ENCODE measurements at regions not wholly inside any gene's neighbourhood (a gene's known extent, or its start where the extent isn't known, plus 50 kb on each side); places are given as distances from the start of the nearest gene placed in this dataset.

DNA sequence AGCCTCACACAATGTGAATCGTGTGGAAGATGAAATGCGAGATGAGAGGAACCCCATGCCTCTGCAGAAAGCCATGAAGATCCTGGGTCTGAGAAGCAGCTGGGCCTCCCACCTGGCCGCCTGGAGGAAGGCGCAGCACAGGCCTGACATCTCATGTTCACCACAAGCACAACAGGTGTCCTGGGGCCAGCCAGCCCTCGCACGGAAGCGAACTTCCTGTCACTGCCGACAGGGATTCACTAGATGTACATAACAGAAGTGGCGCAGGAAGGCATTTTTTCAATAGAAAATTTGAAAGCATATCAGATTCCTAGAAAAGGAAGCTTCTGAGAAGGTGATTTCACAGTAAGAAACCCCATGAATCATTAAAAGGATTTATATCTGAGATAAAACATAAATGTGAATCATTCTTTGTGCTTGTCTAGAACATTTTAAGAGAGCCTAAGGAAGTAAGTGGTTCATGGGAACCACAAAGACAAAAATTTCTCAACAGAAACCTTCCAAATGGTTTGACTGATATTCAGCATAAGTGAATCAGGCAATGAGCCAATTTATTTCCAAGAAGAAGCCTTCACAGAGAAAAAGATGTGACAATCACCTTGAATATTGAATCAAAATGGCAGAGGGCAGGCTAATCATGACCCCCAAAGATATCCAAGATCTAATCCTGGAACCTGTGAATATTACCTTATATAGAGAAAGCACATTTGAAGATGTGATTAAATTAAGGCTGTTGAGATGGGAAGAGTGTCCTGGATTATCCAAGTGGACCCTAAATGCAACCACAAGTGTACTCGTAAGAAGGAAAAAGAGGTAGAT is 311.9 kb downstream of the DUSP6 start:
- no peak overlapping the region for H3K4me3 Mint-ChIP-seq (ENCODE audit: unreplicated experiment)
- DNase-seq: no peak
- no peaks in the 10 kb centered on the region for H3K27me3 Mint-ChIP-seq (ENCODE audit: insufficient read depth, unreplicated experiment)
- H3K4me1 ChIP-seq: no peaks in the 10 kb centered on the region
- H3K27me3 ChIP-seq (replicated peaks; ENCODE audit: control insufficient read depth, insufficient read depth, low read length): no peaks in the 10 kb centered on the region
- H3K4me3 ChIP-seq (ENCODE audit: low read depth, low read length): no peak overlapping the region
- no peak overlapping the region for H3K27ac Mint-ChIP-seq (ENCODE audit: unreplicated experiment)
- BruUV-seq (replicated peaks): no TSS peak
- intact Hi-C loops (cut with micrococcal nuclease; ENCODE audit: unreplicated experiment): no loop called here
- no peaks in the 10 kb centered on the region for H3K9me3 ChIP-seq
- peaks cover 12% of the 10 kb centered on the region for H3K4me1 Mint-ChIP-seq (ENCODE audit: low read depth, unreplicated experiment)
- no peaks in the 10 kb centered on the region for H3K36me3 Mint-ChIP-seq (ENCODE audit: insufficient read depth, unreplicated experiment)
- CTCF ChIA-PET: no interaction called here
- TF ChIP-seq, protein P1, sequence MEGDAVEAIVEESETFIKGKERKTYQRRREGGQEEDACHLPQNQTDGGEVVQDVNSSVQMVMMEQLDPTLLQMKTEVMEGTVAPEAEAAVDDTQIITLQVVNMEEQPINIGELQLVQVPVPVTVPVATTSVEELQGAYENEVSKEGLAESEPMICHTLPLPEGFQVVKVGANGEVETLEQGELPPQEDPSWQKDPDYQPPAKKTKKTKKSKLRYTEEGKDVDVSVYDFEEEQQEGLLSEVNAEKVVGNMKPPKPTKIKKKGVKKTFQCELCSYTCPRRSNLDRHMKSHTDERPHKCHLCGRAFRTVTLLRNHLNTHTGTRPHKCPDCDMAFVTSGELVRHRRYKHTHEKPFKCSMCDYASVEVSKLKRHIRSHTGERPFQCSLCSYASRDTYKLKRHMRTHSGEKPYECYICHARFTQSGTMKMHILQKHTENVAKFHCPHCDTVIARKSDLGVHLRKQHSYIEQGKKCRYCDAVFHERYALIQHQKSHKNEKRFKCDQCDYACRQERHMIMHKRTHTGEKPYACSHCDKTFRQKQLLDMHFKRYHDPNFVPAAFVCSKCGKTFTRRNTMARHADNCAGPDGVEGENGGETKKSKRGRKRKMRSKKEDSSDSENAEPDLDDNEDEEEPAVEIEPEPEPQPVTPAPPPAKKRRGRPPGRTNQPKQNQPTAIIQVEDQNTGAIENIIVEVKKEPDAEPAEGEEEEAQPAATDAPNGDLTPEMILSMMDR (IDR thresholded peaks at IDR 0.05; ENCODE audit: insufficient read depth in 1 of 2, low read depth in 1 of 2, low read length in 1 of 2, severe bottlenecking in 1 of 2, unreplicated experiment in 1 of 2): no peak
- peaks cover 16% of the 10 kb centered on the region for H3K9me3 Mint-ChIP-seq (ENCODE audit: unreplicated experiment)
- POLR2A ChIA-PET: interaction anchor here (0.6 kb wide), 1 partner anchor 759 kb away, joined by 3 read pairs; no protein-coding TSS in a partner anchor
- no peaks in the 10 kb centered on the region for H3K36me3 ChIP-seq (ENCODE audit: control insufficient read depth, insufficient read depth, low read length)

DNA sequence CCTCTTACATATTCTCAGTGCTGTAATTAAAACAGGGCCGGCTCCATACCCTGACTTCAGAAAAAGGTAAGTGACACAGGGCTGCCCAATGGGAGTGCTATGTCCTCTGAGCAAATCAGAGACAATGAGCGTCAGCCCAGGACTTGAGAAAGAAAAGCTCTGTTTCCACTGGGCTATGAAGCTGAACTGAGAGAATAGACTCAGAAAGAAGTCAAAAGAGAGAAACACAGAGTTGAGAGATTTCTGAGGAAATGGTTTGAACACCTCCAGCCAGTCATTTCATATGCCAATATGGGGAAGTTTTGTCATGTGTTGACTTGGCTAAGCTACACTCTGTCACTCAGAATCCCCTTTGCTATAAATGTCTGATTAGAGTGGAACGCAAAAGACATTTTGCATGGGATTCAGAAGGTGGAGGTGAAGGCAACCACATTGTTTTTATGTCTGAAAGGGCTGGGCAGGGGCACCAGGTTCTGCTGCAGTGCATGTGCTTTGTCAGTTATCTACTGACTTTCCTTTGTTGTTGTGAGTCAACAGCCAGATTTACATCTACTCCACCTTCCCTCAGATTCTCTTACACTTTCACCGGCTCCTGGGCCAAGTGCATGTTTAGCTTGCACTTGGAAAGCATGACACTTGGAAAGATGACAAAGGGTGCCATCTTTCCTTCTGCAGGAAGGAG is 313.3 kb downstream of the DUSP6 start:
- peaks cover 16% of the 10 kb centered on the region for H3K9me3 Mint-ChIP-seq (ENCODE audit: unreplicated experiment)
- no peaks in the 10 kb centered on the region for H3K36me3 ChIP-seq (ENCODE audit: control insufficient read depth, insufficient read depth, low read length)
- no peak overlapping the region for H3K4me3 Mint-ChIP-seq (ENCODE audit: unreplicated experiment)
- peaks cover 12% of the 10 kb centered on the region for H3K4me1 Mint-ChIP-seq (ENCODE audit: low read depth, unreplicated experiment)
- no peaks in the 10 kb centered on the region for H3K27me3 ChIP-seq (replicated peaks; ENCODE audit: control insufficient read depth, insufficient read depth, low read length)
- H3K36me3 Mint-ChIP-seq (ENCODE audit: insufficient read depth, unreplicated experiment): no peaks in the 10 kb centered on the region
- no peak overlapping the region for H3K4me3 ChIP-seq (ENCODE audit: low read depth, low read length)
- no TSS peak for BruUV-seq (replicated peaks)
- DNase-seq: no peak
- H3K27me3 Mint-ChIP-seq (ENCODE audit: insufficient read depth, unreplicated experiment): peaks cover 3% of the 10 kb centered on the region
- CTCF ChIA-PET: no interaction called here
- H3K4me1 ChIP-seq: no peaks in the 10 kb centered on the region
- H3K9me3 ChIP-seq: no peaks in the 10 kb centered on the region
- TF ChIP-seq, protein P1 (IDR thresholded peaks at IDR 0.05; ENCODE audit: insufficient read depth in 1 of 2, low read depth in 1 of 2, low read length in 1 of 2, severe bottlenecking in 1 of 2, unreplicated experiment in 1 of 2): no peak
- H3K27ac Mint-ChIP-seq (ENCODE audit: unreplicated experiment): no peak overlapping the region
- intact Hi-C loops (cut with micrococcal nuclease; ENCODE audit: unreplicated experiment): no loop called here
- POLR2A ChIA-PET: interaction anchor here (0.7 kb wide), 1 partner anchor 9 kb away, joined by 3 read pairs; no protein-coding TSS in a partner anchor

DNA sequence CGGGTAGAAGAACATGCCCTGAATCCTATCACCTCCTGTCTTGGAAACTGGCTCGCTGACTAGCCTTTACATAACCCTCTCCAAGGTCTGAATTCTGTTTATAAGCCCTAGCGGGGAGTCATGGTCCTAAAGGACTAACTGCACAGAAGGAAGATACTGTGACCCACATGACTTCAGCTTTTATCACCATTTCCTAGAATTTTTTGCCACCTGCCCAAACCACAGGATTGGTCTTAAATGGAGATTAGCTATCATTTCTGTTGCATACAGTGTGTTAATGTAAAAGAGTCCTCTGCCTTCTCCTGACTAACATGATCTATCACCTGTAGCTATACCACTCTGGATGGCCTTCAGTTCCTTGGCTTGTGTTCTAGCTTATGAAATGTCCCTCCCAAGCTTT is 319.2 kb downstream of the DUSP6 start:
- Histone ChIP-seq H3K9me3 (no peaks in the 10 kb centered on the region), H3K27me3 (replicated peaks; ENCODE audit: control insufficient read depth, insufficient read depth, low read length) (no peaks in the 10 kb centered on the region), H3K4me3 (ENCODE audit: low read depth, low read length) (no peak overlapping the region), H3K36me3 (ENCODE audit: control insufficient read depth, insufficient read depth, low read length) (no peaks in the 10 kb centered on the region), H3K4me1 (no peaks in the 10 kb centered on the region)
- TF ChIP-seq, protein P1 (IDR thresholded peaks at IDR 0.05; ENCODE audit: insufficient read depth in 1 of 2, low read depth in 1 of 2, low read length in 1 of 2, severe bottlenecking in 1 of 2, unreplicated experiment in 1 of 2): no peak
- DNase-seq: no peak
- BruUV-seq (replicated peaks): no TSS peak
- peaks cover 6% of the 10 kb centered on the region for H3K4me1 Mint-ChIP-seq (ENCODE audit: low read depth, unreplicated experiment)
- H3K4me3 Mint-ChIP-seq (ENCODE audit: unreplicated experiment): no peak overlapping the region
- H3K36me3 Mint-ChIP-seq (ENCODE audit: insufficient read depth, unreplicated experiment): no peaks in the 10 kb centered on the region
- ChIA-PET POLR2A (no interaction called here), CTCF (interaction anchor here (1.0 kb wide), 1 partner anchor 14 kb away, joined by 3 read pairs; no protein-coding TSS in a partner anchor)
- H3K27ac Mint-ChIP-seq (ENCODE audit: unreplicated experiment): no peak overlapping the region
- intact Hi-C loops (cut with micrococcal nuclease; ENCODE audit: unreplicated experiment): no loop called here
- no peaks in the 10 kb centered on the region for H3K9me3 Mint-ChIP-seq (ENCODE audit: unreplicated experiment)
- peaks cover 3% of the 10 kb centered on the region for H3K27me3 Mint-ChIP-seq (ENCODE audit: insufficient read depth, unreplicated experiment)

Measured in Caco-2 (cell line).